ENCODE measurements at regions not wholly inside any gene's neighbourhood (a gene's known extent, or its start where the extent isn't known, plus 50 kb on each side); places are given as distances from the start of the nearest gene placed in this dataset.

DNA sequence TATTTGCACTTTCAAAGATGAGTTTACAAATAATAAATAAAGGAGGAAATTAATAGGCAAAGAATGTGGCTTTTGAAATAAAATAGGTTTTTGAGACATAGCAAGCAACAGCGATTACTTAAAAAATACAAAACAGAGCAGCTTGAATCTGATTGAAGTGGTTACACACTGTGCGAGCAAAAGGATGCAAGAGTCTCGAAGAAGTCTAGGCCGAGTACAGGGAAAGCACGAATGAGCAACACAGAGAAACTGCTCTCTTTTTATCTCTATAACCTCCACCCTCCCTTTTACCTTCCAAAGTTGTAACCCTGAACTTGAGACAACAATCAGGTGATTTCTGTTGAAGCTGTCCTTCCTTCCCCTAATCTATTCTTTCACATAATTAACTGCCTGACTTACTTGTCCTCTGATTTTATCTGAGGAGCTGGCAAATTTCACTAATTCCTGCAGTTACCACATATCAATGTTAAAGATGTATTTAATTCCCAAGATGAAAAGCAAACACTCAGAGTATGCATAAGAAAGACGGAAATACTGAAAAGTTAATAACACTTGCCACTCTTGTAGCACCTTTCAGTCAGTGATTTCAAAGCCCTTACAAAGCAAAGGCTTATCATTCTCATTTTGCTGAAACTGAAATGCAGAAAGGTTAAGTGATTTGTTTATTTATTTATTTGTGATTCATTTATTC is 1030.1 kb downstream of the ADGRL2 start:
- no peak overlapping the region for H3K4me3 ChIP-seq (ENCODE audit: low read depth, low read length, poor library complexity, severe bottlenecking)
- no peak for TF ChIP-seq EZH2 (IDR thresholded peaks at IDR 0.05; ENCODE audit: borderline replicate concordance, low read depth, low read length, poor library complexity, severe bottlenecking)
- no peak for TF ChIP-seq CTCF (conservative IDR thresholded peaks at IDR 0.05; ENCODE audit: low read depth, low read length)
- CTCF ChIA-PET = no interaction called here
- no peak overlapping the region for H3K27ac ChIP-seq (ENCODE audit: low read depth, low read length, poor library complexity, severe bottlenecking)
- BruUV-seq (replicated peaks) = no TSS peak
- H3K9me3 ChIP-seq (ENCODE audit: low read depth, low read length, poor library complexity, severe bottlenecking) = no peaks in the 10 kb centered on the region
- H3K36me3 ChIP-seq (ENCODE audit: insufficient read depth, low read length, poor library complexity, severe bottlenecking) = no peaks in the 10 kb centered on the region
- no peak for DNase-seq (ENCODE audit: low spot score)
- peaks cover 32% of the 10 kb centered on the region for H3K27me3 ChIP-seq (replicated peaks; ENCODE audit: insufficient read depth, low read depth, low read length, poor library complexity)
- POLR2A ChIA-PET (ENCODE audit: low non-redundant PET) = no interaction called here
- intact Hi-C loops (cut with micrococcal nuclease; ENCODE audit: unreplicated experiment) = no loop called here
- no peaks in the 10 kb centered on the region for H3K4me1 ChIP-seq (ENCODE audit: insufficient read depth, low read length, poor library complexity, severe bottlenecking)

DNA sequence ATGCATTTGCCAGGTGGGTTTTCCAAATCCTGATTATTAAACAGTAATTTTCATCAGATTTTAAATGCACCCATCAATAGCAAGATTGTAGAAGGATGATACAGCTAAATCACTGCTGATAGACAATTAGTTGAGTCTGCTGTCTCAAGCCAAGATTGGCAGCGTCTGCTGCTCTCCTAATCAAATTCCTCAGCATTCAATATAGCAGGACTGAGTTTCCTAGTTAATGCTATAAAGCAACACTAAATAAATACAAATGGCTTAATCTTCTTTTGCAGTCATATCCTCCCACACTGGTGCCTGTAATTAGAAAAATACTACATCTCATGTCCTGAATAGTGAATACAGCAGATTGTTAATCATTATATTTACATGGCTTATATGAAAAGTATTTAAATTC is 1028.8 kb downstream of the ADGRL2 start:
- Histone ChIP-seq H3K36me3 (ENCODE audit: insufficient read depth, low read length, poor library complexity, severe bottlenecking) (no peaks in the 10 kb centered on the region), H3K4me1 (ENCODE audit: insufficient read depth, low read length, poor library complexity, severe bottlenecking) (no peaks in the 10 kb centered on the region), H3K9me3 (ENCODE audit: low read depth, low read length, poor library complexity, severe bottlenecking) (no peaks in the 10 kb centered on the region), H3K4me3 (ENCODE audit: low read depth, low read length, poor library complexity, severe bottlenecking) (no peak overlapping the region), H3K27me3 (replicated peaks; ENCODE audit: insufficient read depth, low read depth, low read length, poor library complexity) (peaks cover 37% of the 10 kb centered on the region), H3K27ac (ENCODE audit: low read depth, low read length, poor library complexity, severe bottlenecking) (no peak overlapping the region)
- intact Hi-C loops (cut with micrococcal nuclease; ENCODE audit: unreplicated experiment) = no loop called here
- no TSS peak for BruUV-seq (replicated peaks)
- CTCF ChIA-PET = no interaction called here
- TF ChIP-seq CTCF (conservative IDR thresholded peaks at IDR 0.05; ENCODE audit: low read depth, low read length) (no peak), EZH2 (IDR thresholded peaks at IDR 0.05; ENCODE audit: borderline replicate concordance, low read depth, low read length, poor library complexity, severe bottlenecking) (no peak)
- POLR2A ChIA-PET (ENCODE audit: low non-redundant PET) = no interaction called here
- DNase-seq (ENCODE audit: low spot score) = no peak

DNA sequence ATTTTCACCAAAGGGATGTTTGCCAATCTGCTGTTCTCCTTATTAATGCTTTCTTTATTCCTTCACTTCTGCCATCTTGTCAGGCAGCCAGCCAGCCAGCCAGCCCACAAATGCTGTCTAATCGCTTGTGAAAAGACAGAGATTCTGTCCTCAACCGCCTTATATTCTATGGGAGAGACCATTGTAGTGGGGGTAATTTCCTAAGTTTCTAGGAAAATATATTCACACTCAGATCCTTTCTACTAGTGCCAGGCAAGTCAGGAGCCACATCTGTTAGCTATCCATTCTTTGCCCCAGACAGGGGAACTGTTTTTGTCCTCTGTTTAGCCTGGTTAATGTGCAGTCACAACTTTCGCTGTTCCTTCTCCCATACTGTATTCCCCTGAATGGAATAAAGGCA is 1023.1 kb downstream of the ADGRL2 start:
- TF ChIP-seq CTCF (conservative IDR thresholded peaks at IDR 0.05; ENCODE audit: low read depth, low read length) (no peak), EZH2 (IDR thresholded peaks at IDR 0.05; ENCODE audit: borderline replicate concordance, low read depth, low read length, poor library complexity, severe bottlenecking) (no peak)
- peaks cover 11% of the 10 kb centered on the region for H3K4me1 ChIP-seq (ENCODE audit: insufficient read depth, low read length, poor library complexity, severe bottlenecking)
- no peak overlapping the region for H3K4me3 ChIP-seq (ENCODE audit: low read depth, low read length, poor library complexity, severe bottlenecking)
- no peak overlapping the region for H3K27ac ChIP-seq (ENCODE audit: low read depth, low read length, poor library complexity, severe bottlenecking)
- ChIA-PET CTCF (no interaction called here), POLR2A (ENCODE audit: low non-redundant PET) (no interaction called here)
- intact Hi-C loops (cut with micrococcal nuclease; ENCODE audit: unreplicated experiment) = no loop called here
- no peak for DNase-seq (ENCODE audit: low spot score)
- H3K27me3 ChIP-seq (replicated peaks; ENCODE audit: insufficient read depth, low read depth, low read length, poor library complexity) = peaks cover 23% of the 10 kb centered on the region
- H3K9me3 ChIP-seq (ENCODE audit: low read depth, low read length, poor library complexity, severe bottlenecking) = no peaks in the 10 kb centered on the region
- H3K36me3 ChIP-seq (ENCODE audit: insufficient read depth, low read length, poor library complexity, severe bottlenecking) = no peaks in the 10 kb centered on the region
- no TSS peak for BruUV-seq (replicated peaks)

Data from A673 (cell line).